ENCODE measurements at regions not wholly inside any gene's neighbourhood (a gene's known extent, or its start where the extent isn't known, plus 50 kb on each side); places are given as distances from the start of the nearest gene placed in this dataset.
"Not testable (repeated sequence)": the region's sequence is repeated elsewhere in the genome, so short reads cannot be mapped to it uniquely, and the experiment has no call there.

DNA sequence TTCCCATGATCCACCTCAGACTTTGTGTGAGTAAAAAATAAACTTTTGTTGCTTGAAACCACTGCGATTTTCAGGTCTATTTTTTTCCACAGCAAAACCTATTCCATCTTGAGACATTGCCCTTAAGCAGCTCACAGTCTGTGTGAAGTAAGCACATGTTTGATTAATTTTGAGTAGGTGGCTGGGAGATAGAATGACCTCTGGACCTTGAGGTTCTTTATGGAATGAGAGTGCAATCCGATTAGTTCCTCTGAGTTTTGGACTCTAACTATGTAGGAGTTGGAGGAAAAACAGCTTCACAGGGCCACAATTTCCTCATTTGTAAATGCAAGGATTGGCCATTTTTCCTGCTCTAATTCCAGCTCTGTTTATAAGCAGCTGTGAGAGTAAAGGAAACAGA lies 234.1 kb upstream of the IGFBP7 start:
- H3K4me3 ChIP-seq (ENCODE audit: low read length): no peak overlapping the region
- no peaks in the 10 kb centered on the region for H3F3A ChIP-seq (ENCODE audit: insufficient read depth, low read length, poor library complexity, severe bottlenecking)
- no peaks in the 10 kb centered on the region for H3K36me3 ChIP-seq (ENCODE audit: insufficient read depth, low read length)
- H3K79me2 ChIP-seq (replicated peaks; ENCODE audit: insufficient read depth, low read length): no peaks in the 10 kb centered on the region
- H4K20me1 ChIP-seq (ENCODE audit: insufficient read depth): no peaks in the 10 kb centered on the region
- no peak overlapping the region for H3K4me2 ChIP-seq (ENCODE audit: low read length)
- H3K9me3 ChIP-seq (ENCODE audit: low read length): no peaks in the 10 kb centered on the region
- H2AFZ ChIP-seq (ENCODE audit: low read depth, low read length): no peak overlapping the region
- H3K9me2 ChIP-seq (ENCODE audit: insufficient read depth, low read length): no peaks in the 10 kb centered on the region
- TF ChIP-seq TAF1 (IDR thresholded peaks at IDR 0.05; ENCODE audit: low read depth) (no peak), EP300 (conservative IDR thresholded peaks at IDR 0.05; ENCODE audit: poor library complexity, severe bottlenecking) (no peak), RAD21 (conservative IDR thresholded peaks at IDR 0.05) (no peak), SMC3 (conservative IDR thresholded peaks at IDR 0.05; ENCODE audit: poor library complexity) (no peak), POLR2AphosphoS5 (IDR thresholded peaks at IDR 0.05) (no peak), MXI1 (conservative IDR thresholded peaks at IDR 0.05; ENCODE audit: poor library complexity, severe bottlenecking) (no peak), EZH2 (IDR thresholded peaks at IDR 0.05; ENCODE audit: borderline replicate concordance, insufficient read depth, low read length, poor library complexity, severe bottlenecking) (no peak)
- TF ChIP-seq, protein P1, sequence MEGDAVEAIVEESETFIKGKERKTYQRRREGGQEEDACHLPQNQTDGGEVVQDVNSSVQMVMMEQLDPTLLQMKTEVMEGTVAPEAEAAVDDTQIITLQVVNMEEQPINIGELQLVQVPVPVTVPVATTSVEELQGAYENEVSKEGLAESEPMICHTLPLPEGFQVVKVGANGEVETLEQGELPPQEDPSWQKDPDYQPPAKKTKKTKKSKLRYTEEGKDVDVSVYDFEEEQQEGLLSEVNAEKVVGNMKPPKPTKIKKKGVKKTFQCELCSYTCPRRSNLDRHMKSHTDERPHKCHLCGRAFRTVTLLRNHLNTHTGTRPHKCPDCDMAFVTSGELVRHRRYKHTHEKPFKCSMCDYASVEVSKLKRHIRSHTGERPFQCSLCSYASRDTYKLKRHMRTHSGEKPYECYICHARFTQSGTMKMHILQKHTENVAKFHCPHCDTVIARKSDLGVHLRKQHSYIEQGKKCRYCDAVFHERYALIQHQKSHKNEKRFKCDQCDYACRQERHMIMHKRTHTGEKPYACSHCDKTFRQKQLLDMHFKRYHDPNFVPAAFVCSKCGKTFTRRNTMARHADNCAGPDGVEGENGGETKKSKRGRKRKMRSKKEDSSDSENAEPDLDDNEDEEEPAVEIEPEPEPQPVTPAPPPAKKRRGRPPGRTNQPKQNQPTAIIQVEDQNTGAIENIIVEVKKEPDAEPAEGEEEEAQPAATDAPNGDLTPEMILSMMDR (IDR thresholded peaks at IDR 0.05; ENCODE audit: poor library complexity, severe bottlenecking): no peak
- TF ChIP-seq, protein P2, sequence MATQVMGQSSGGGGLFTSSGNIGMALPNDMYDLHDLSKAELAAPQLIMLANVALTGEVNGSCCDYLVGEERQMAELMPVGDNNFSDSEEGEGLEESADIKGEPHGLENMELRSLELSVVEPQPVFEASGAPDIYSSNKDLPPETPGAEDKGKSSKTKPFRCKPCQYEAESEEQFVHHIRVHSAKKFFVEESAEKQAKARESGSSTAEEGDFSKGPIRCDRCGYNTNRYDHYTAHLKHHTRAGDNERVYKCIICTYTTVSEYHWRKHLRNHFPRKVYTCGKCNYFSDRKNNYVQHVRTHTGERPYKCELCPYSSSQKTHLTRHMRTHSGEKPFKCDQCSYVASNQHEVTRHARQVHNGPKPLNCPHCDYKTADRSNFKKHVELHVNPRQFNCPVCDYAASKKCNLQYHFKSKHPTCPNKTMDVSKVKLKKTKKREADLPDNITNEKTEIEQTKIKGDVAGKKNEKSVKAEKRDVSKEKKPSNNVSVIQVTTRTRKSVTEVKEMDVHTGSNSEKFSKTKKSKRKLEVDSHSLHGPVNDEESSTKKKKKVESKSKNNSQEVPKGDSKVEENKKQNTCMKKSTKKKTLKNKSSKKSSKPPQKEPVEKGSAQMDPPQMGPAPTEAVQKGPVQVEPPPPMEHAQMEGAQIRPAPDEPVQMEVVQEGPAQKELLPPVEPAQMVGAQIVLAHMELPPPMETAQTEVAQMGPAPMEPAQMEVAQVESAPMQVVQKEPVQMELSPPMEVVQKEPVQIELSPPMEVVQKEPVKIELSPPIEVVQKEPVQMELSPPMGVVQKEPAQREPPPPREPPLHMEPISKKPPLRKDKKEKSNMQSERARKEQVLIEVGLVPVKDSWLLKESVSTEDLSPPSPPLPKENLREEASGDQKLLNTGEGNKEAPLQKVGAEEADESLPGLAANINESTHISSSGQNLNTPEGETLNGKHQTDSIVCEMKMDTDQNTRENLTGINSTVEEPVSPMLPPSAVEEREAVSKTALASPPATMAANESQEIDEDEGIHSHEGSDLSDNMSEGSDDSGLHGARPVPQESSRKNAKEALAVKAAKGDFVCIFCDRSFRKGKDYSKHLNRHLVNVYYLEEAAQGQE (IDR thresholded peaks at IDR 0.05; ENCODE audit: borderline replicate concordance): no peak
- H3K9ac ChIP-seq (ENCODE audit: low read length): no peak overlapping the region
- no peak overlapping the region for H3K27ac ChIP-seq (ENCODE audit: low read length)
- no peaks in the 10 kb centered on the region for H3K27me3 ChIP-seq (ENCODE audit: insufficient read depth, low read depth, low read length)

DNA sequence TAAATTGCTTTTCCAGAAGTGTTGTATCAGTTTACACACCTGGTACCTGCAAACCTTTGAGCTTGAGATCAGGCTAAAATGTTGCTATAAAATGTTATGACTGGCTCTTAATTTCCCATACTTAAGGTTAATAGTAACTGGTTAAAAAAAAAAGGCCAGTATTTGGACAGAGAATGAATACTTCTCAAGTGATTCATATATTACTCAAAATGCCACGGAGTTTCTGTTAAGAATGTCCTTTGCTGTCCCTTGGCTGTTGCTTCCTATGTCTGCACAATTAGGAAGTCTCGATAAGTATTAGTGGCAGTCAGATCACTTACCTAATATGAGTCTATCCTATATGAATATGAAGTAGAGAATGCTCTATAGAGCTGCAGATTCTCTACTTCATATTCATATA lies 232.2 kb upstream of the IGFBP7 start:
- Histone ChIP-seq H3F3A (ENCODE audit: insufficient read depth, low read length, poor library complexity, severe bottlenecking) (no peaks in the 10 kb centered on the region), H3K36me3 (ENCODE audit: insufficient read depth, low read length) (no peaks in the 10 kb centered on the region), H3K9me3 (ENCODE audit: low read length) (no peaks in the 10 kb centered on the region), H3K9me2 (ENCODE audit: insufficient read depth, low read length) (no peaks in the 10 kb centered on the region), H3K4me3 (ENCODE audit: low read length) (no peak overlapping the region), H3K9ac (ENCODE audit: low read length) (no peak overlapping the region), H3K27me3 (ENCODE audit: insufficient read depth, low read depth, low read length) (no peaks in the 10 kb centered on the region), H4K20me1 (ENCODE audit: insufficient read depth) (no peaks in the 10 kb centered on the region), H3K79me2 (replicated peaks; ENCODE audit: insufficient read depth, low read length) (no peaks in the 10 kb centered on the region), H2AFZ (ENCODE audit: low read depth, low read length) (no peak overlapping the region), H3K27ac (ENCODE audit: low read length) (no peak overlapping the region), H3K4me2 (ENCODE audit: low read length) (no peak overlapping the region)
- TF ChIP-seq POLR2AphosphoS5 (IDR thresholded peaks at IDR 0.05): no peak
- TF ChIP-seq EP300 (conservative IDR thresholded peaks at IDR 0.05; ENCODE audit: poor library complexity, severe bottlenecking): no peak
- TF ChIP-seq, protein P1 (IDR thresholded peaks at IDR 0.05; ENCODE audit: poor library complexity, severe bottlenecking): no peak
- TF ChIP-seq TAF1 (IDR thresholded peaks at IDR 0.05; ENCODE audit: low read depth): no peak
- no peak for TF ChIP-seq RAD21 (conservative IDR thresholded peaks at IDR 0.05)
- no peak for TF ChIP-seq SMC3 (conservative IDR thresholded peaks at IDR 0.05; ENCODE audit: poor library complexity)
- no peak for TF ChIP-seq EZH2 (IDR thresholded peaks at IDR 0.05; ENCODE audit: borderline replicate concordance, insufficient read depth, low read length, poor library complexity, severe bottlenecking)
- TF ChIP-seq, protein P2 (IDR thresholded peaks at IDR 0.05; ENCODE audit: borderline replicate concordance): no peak
- TF ChIP-seq MXI1 (conservative IDR thresholded peaks at IDR 0.05; ENCODE audit: poor library complexity, severe bottlenecking): no peak

DNA sequence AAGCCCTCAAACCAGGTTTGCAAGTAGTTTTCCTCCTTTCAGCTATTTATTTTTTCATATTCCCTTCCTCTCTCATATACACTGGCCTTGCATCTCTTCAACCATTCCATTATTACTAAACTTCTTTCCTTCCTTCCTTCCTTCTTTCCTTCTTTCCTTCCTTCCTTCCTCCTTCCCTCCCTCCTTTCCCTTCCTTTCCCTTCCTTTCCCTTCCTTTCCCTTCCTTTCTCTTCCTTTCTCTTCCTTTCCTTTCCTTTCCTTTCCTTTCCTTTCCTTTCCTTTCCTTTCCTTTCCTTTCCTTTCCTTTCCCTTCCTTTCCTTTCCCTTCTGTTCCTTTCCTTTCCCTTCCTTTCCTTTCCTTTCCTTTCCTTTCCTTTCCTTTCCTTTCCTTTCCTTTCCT lies 228.7 kb upstream of the IGFBP7 start:
- H3K9me2 ChIP-seq (ENCODE audit: insufficient read depth, low read length); H3K9ac ChIP-seq (ENCODE audit: low read length); H3K27ac ChIP-seq (ENCODE audit: low read length); H3K9me3 ChIP-seq (ENCODE audit: low read length); H3K27me3 ChIP-seq (ENCODE audit: insufficient read depth, low read depth, low read length); H3K4me2 ChIP-seq (ENCODE audit: low read length); H4K20me1 ChIP-seq (ENCODE audit: insufficient read depth); H3K79me2 ChIP-seq (replicated peaks; ENCODE audit: insufficient read depth, low read length); H2AFZ ChIP-seq (ENCODE audit: low read depth, low read length); H3F3A ChIP-seq (ENCODE audit: insufficient read depth, low read length, poor library complexity, severe bottlenecking); H3K36me3 ChIP-seq (ENCODE audit: insufficient read depth, low read length); H3K4me3 ChIP-seq (ENCODE audit: low read length): not testable (repeated sequence)
